MCF 10A (cell line): ENCODE measurements at regions not wholly inside any gene's neighbourhood (a gene's known extent, or its start where the extent isn't known, plus 50 kb on each side); places are given as distances from the start of the nearest gene placed in this dataset.

ENCODE experiments used
- BruUV-seq: library from RNA; stranded (reverse); fragments of 400-500 nt; replicated peaks from 2 replicates; lab custom pipeline; 2021; lab: Mats Ljungman, UMichigan
- CTCF ChIA-PET: fragments of 300-600 bp; sonication (Branson Sonifier 250); formaldehyde crosslinking; extraction: SDS; loops from one replicate; lab custom pipeline; 2021; ENCODE audit warnings: antibody characterized with exemption, inconsistent platforms; lab: Yijun Ruan, JAX
- POLR2A ChIA-PET: fragments of 300-600, 350-650 bp; sonication (Branson Sonifier 250); formaldehyde crosslinking; extraction: SDS; loops from one replicate; lab custom pipeline; 2020; ENCODE audit warnings: antibody characterized with exemption, inconsistent platforms; lab: Yijun Ruan, JAX
- DNase-seq: peaks from one replicate; pipeline ENCODE4 v3.0.0-alpha.2; 2018; ENCODE audit not compliant: unreplicated experiment
- H3K27ac Mint-ChIP-seq: one replicate; pipeline ENCODE4 v1.8.0; 2022; ENCODE audit warnings: mild to moderate bottlenecking, low read depth, mixed read lengths; ENCODE audit not compliant: unreplicated experiment
- H3K27me3 Mint-ChIP-seq: one replicate; pipeline ENCODE4 v1.8.0; 2022; ENCODE audit warnings: mixed read lengths; ENCODE audit not compliant: insufficient read depth, unreplicated experiment
- H3K36me3 Mint-ChIP-seq: one replicate; pipeline ENCODE4 v1.8.0; 2022; ENCODE audit warnings: mild to moderate bottlenecking, moderate library complexity, mixed read lengths; ENCODE audit not compliant: insufficient read depth, unreplicated experiment
- H3K4me1 Mint-ChIP-seq: one replicate; pipeline ENCODE4 v1.8.0; 2022; ENCODE audit warnings: mixed read lengths; ENCODE audit not compliant: insufficient read depth, unreplicated experiment
- H3K4me3 Mint-ChIP-seq: one replicate; pipeline ENCODE4 v1.8.0; 2022; ENCODE audit warnings: mild to moderate bottlenecking, moderate library complexity, mixed read lengths; ENCODE audit not compliant: unreplicated experiment
- H3K9me3 Mint-ChIP-seq: one replicate; pipeline ENCODE4 v1.8.0; 2022; ENCODE audit warnings: mixed read lengths; ENCODE audit not compliant: unreplicated experiment
- intact Hi-C: fragments of 100-400 bp; cut with micrococcal nuclease; formaldehyde crosslinking; loops from 2 replicates; pipeline ENCODE4 v1.14.1; 2022
- TF ChIP-seq, protein P1 (sequence below): fragments of 200-600 bp; IDR thresholded peaks from one replicate; pipeline ENCODE4 v1.8.0; 2022; ENCODE audit warnings: antibody characterized with exemption, mild to moderate bottlenecking; ENCODE audit not compliant: unreplicated experiment

DNA sequence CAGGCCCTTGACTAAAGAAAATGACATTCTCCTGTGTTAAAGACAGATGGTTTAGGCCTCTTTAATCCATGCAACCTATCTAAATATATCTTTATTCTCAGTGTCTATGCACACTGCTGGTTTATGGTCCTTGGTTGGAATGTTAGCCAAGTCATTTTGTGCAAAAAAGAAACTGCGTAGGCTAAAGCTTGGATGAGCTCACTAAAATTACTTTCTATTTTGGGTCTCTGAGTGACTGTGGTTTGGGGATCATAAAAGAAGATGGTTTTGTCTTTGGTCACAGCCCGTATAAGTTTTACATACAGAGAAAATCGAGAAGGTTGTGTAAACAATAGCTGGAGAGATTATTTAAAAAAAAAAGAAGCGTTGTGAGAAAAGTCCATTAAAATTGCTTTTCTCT, 443.6 kb downstream of the UBE2NL start:
- Mint-ChIP-seq H3K9me3 (no peaks in the 10 kb centered on the region), H3K4me1 (no peaks in the 10 kb centered on the region), H3K36me3 (no peaks in the 10 kb centered on the region), H3K4me3 (no peak overlapping the region), H3K27ac (no peak overlapping the region), H3K27me3 (no peaks in the 10 kb centered on the region)
- intact Hi-C loops = no loop called here
- DNase-seq = no peak
- ChIA-PET POLR2A (no interaction called here), CTCF (no interaction called here)
- BruUV-seq = no TSS peak
- TF ChIP-seq, protein P1, sequence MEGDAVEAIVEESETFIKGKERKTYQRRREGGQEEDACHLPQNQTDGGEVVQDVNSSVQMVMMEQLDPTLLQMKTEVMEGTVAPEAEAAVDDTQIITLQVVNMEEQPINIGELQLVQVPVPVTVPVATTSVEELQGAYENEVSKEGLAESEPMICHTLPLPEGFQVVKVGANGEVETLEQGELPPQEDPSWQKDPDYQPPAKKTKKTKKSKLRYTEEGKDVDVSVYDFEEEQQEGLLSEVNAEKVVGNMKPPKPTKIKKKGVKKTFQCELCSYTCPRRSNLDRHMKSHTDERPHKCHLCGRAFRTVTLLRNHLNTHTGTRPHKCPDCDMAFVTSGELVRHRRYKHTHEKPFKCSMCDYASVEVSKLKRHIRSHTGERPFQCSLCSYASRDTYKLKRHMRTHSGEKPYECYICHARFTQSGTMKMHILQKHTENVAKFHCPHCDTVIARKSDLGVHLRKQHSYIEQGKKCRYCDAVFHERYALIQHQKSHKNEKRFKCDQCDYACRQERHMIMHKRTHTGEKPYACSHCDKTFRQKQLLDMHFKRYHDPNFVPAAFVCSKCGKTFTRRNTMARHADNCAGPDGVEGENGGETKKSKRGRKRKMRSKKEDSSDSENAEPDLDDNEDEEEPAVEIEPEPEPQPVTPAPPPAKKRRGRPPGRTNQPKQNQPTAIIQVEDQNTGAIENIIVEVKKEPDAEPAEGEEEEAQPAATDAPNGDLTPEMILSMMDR = no peak

DNA sequence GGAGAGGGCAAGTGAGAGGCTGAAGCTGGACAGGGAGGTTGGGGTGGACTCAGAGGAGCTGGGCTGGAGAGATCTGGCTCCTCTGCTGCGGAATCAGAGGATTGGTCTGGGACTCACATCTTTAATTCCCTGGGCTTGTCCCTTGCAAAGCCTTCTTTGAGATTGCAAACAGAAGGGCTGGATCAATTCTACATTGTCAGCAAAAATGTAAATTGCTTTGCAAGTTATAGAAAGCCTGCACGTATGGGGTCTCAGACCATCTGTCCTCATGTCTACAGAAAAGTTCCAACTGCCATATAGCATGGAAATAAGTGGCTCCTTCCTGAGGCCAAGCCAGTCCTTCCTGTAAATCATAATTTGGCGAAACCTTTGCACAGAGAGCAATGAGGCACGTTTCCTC, 449.6 kb downstream of the UBE2NL start:
- no TSS peak for BruUV-seq
- Mint-ChIP-seq H3K4me1 (no peaks in the 10 kb centered on the region), H3K36me3 (no peaks in the 10 kb centered on the region), H3K4me3 (no peak overlapping the region), H3K27ac (no peak overlapping the region), H3K9me3 (no peaks in the 10 kb centered on the region), H3K27me3 (no peaks in the 10 kb centered on the region)
- intact Hi-C loops = no loop called here
- no peak for DNase-seq
- TF ChIP-seq, protein P1 = no peak
- ChIA-PET CTCF (no interaction called here), POLR2A (no interaction called here)

DNA sequence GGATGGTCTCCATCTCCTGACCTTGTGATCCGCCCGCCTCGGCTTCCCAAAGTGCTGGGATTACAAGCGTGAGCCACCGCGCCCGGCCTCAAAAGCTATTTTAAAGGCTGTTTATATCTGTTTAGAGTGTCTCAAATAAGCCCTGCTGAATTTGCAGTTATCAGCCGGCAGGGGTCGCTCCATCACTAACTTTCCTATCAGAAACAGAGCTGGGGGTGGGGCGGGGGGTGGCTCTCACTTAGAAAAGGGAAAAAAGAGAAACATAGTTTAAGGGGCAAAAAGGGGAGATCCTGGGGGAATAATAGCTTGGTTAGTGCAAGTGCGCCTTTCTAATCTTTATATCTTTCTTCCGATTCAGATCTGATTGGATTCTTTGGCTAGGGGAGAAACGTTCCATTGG, 450.7 kb downstream of the UBE2NL start:
- TF ChIP-seq, protein P1 = peak; percentile 41
- no TSS peak for BruUV-seq
- POLR2A ChIA-PET = no interaction called here
- intact Hi-C loops = no loop called here
- Mint-ChIP-seq H3K9me3 (no peaks in the 10 kb centered on the region), H3K27me3 (no peaks in the 10 kb centered on the region), H3K36me3 (no peaks in the 10 kb centered on the region), H3K4me3 (no peak overlapping the region), H3K4me1 (peaks cover 7% of the 10 kb centered on the region), H3K27ac (no peak overlapping the region)
- DNase-seq = peak; percentile 32
- CTCF ChIA-PET = interaction anchor here (0.6 to 1.2 kb wide), 4 partner anchors 18 to 669 kb away, joined by 3 to 5 read pairs (median 3); no protein-coding TSS in a partner anchor

DNA sequence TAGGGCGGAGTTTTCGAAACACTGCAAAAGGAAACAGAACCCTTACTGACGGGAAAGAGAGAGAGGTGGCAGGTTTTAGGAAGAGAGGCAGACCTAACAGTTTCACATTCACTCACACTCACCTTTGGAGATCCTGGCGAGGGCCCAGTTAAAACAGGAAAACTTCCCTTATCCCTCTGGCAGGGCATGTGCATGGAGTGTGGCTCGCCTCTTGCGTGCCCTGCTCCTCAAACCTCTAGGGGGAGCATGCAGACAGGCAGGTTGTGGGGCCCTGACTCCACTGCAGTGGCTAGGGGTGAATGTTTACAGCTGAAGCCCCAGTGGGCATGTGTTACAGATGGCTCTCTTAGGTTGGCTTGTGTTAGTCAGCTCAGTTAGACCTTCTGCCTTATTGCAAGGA, 451.5 kb downstream of the UBE2NL start:
- peaks cover 7% of the 10 kb centered on the region for H3K4me1 Mint-ChIP-seq
- intact Hi-C loops = no loop called here
- peak; percentile 25 for DNase-seq

More for the DNA sequence above, 451.5 kb downstream of the UBE2NL start:
- Mint-ChIP-seq H3K27me3 (no peaks in the 10 kb centered on the region), H3K36me3 (no peaks in the 10 kb centered on the region), H3K9me3 (no peaks in the 10 kb centered on the region), H3K27ac (no peak overlapping the region), H3K4me3 (no peak overlapping the region)
- TF ChIP-seq, protein P1 = no peak
- ChIA-PET CTCF (interaction anchor here (0.8 to 1.2 kb wide), 3 partner anchors 13 to 91 kb away, joined by 3 to 5 read pairs (median 4); no protein-coding TSS in a partner anchor), POLR2A (no interaction called here)
- BruUV-seq = no TSS peak
